NB4 (cell line): ENCODE measurements at regions not wholly inside any gene's neighbourhood (a gene's known extent, or its start where the extent isn't known, plus 50 kb on each side); places are given as distances from the start of the nearest gene placed in this dataset.

Source experiments
- CTCF ChIP-seq: IDR thresholded peaks from one replicate; pipeline ENCODE4 v1.5.1; 2012; ENCODE audit warnings: low read depth, low read length
- MYC ChIP-seq: IDR thresholded peaks from 2 replicates; pipeline ENCODE4 v1.6.1; 2011; ENCODE audit warnings: low read depth, low read length

GRCh38 chr17:34008125-34008524 is 247.0 kb upstream of the CCL2 start:
- TF ChIP-seq CTCF (no peak), MYC (no peak)
